ENCODE measurements at regions not wholly inside any gene's neighbourhood (a gene's known extent, or its start where the extent isn't known, plus 50 kb on each side); places are given as distances from the start of the nearest gene placed in this dataset.

DNA sequence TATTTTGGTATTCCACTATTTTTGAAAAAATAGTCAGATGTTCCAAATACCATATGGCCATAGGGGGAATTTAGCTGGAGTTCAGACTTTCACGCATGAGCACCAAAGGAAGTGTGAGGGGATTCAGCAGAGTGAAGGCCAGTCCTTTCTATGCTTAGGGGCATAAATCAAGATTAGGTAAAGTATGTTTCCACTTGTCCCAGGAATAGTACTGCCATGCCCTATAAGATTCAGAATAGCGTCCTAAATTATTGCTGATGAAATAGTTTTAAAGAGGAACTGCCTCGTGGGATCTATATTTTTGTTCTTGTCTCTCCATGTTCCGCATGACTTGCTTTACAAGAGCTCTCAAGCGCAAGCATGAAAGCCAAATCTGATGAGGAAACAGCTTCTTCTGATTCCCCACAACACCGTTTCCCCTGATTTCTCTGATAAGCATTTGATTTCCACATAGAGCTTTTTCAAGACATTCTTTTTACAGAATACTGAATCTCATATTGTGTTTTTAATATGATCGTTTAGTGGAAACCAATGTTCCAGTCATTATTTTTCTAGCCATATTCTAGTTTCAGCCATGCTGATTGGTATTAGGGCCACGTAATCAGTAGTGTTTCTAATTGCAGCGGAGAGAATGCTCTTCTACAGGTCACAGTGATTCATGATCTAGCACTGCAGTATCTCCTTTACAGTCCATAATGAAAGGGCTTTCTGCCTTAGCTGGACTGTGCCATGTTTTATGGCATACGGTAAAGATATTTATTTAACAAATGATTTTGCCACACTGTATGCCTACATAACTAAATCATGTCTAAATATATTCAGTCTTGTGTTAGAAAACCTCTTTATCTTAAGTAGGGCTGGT is 492.3 kb downstream of the CENPC start:
- POLR2A ChIA-PET, result no interaction called here
- intact Hi-C loops (cut with micrococcal nuclease), result no loop called here
- H3K27me3 Mint-ChIP-seq, result no peaks in the 10 kb centered on the region
- no peaks in the 10 kb centered on the region for H3K9me3 Mint-ChIP-seq
- no peaks in the 10 kb centered on the region for H3K4me1 Mint-ChIP-seq (ENCODE audit: low read depth)
- no peak overlapping the region for H3K27ac Mint-ChIP-seq
- CTCF ChIA-PET, result no interaction called here
- DNase-seq (no peak), ATAC-seq (no peak)
- no peaks in the 10 kb centered on the region for H3K36me3 Mint-ChIP-seq (ENCODE audit: low read depth)
- no peak overlapping the region for H3K4me3 Mint-ChIP-seq
- TF ChIP-seq, protein P1, sequence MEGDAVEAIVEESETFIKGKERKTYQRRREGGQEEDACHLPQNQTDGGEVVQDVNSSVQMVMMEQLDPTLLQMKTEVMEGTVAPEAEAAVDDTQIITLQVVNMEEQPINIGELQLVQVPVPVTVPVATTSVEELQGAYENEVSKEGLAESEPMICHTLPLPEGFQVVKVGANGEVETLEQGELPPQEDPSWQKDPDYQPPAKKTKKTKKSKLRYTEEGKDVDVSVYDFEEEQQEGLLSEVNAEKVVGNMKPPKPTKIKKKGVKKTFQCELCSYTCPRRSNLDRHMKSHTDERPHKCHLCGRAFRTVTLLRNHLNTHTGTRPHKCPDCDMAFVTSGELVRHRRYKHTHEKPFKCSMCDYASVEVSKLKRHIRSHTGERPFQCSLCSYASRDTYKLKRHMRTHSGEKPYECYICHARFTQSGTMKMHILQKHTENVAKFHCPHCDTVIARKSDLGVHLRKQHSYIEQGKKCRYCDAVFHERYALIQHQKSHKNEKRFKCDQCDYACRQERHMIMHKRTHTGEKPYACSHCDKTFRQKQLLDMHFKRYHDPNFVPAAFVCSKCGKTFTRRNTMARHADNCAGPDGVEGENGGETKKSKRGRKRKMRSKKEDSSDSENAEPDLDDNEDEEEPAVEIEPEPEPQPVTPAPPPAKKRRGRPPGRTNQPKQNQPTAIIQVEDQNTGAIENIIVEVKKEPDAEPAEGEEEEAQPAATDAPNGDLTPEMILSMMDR (IDR thresholded peaks at IDR 0.05), result no peak

DNA sequence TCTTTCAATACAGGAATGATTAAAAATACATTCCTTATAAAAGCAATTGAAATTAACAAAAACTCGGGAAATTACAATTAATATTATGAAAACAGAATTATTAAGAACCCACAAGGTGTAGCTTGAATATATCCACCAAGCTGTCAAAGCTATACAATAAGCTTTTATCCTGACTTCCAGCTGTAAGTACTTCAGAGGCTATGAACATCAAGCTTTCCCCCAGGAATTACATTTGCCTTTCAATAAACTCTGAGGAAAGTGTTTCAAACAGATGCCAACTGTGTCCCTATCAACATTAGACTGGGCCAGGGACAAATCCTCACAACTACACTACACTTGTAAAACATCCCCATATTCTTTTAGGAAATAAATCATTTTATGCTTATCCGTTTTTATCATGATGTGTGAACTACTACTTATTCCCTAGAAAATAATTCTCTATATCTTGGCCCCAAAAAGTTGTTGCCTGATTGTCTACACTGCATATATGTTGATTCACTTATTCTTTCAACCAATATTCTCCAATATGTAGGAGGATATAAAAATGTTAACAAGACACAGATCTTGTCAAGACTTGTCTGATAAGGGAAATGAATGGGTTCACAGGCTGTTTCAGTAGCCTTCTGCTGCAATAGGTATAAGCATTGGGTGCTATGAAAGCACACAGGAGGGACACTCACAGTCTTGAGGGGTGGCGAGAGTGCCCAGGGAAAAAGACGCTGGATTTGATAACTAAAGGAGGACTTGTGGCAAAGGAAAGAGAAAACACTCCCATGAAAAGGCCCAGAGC is 494.1 kb downstream of the CENPC start:
- ATAC-seq (no peak), DNase-seq (no peak)
- ChIA-PET CTCF (no interaction called here), POLR2A (no interaction called here)
- TF ChIP-seq, protein P1 (IDR thresholded peaks at IDR 0.05), result no peak
- intact Hi-C loops (cut with micrococcal nuclease), result no loop called here
- H3K4me3 Mint-ChIP-seq, result no peak overlapping the region
- H3K27me3 Mint-ChIP-seq, result no peaks in the 10 kb centered on the region
- H3K27ac Mint-ChIP-seq, result no peak overlapping the region
- no peaks in the 10 kb centered on the region for H3K9me3 Mint-ChIP-seq
- no peaks in the 10 kb centered on the region for H3K36me3 Mint-ChIP-seq (ENCODE audit: low read depth)
- H3K4me1 Mint-ChIP-seq (ENCODE audit: low read depth), result no peaks in the 10 kb centered on the region

GRCh38 chr4:67049446-67049845 is 495.9 kb downstream of the CENPC start:
- no peaks in the 10 kb centered on the region for H3K36me3 Mint-ChIP-seq (ENCODE audit: low read depth)
- DNase-seq (no peak), ATAC-seq (no peak)
- H3K27ac Mint-ChIP-seq, result no peak overlapping the region
- ChIA-PET CTCF (no interaction called here), POLR2A (no interaction called here)
- no peaks in the 10 kb centered on the region for H3K4me1 Mint-ChIP-seq (ENCODE audit: low read depth)
- TF ChIP-seq, protein P1 (IDR thresholded peaks at IDR 0.05), result no peak
- H3K27me3 Mint-ChIP-seq, result no peaks in the 10 kb centered on the region
- intact Hi-C loops (cut with micrococcal nuclease), result no loop called here
- no peak overlapping the region for H3K4me3 Mint-ChIP-seq
- H3K9me3 Mint-ChIP-seq, result no peaks in the 10 kb centered on the region

- CTCF ChIA-PET, result no interaction called here
- TF ChIP-seq, protein P1 (IDR thresholded peaks at IDR 0.05), result no peak
- DNase-seq (no peak), ATAC-seq (no peak)
- Mint-ChIP-seq H3K27me3 (no peaks in the 10 kb centered on the region), H3K4me3 (no peak overlapping the region), H3K9me3 (no peaks in the 10 kb centered on the region), H3K36me3 (ENCODE audit: low read depth) (no peaks in the 10 kb centered on the region), H3K4me1 (ENCODE audit: low read depth) (no peaks in the 10 kb centered on the region), H3K27ac (no peak overlapping the region)
- intact Hi-C loops (cut with micrococcal nuclease), result no loop called here
- POLR2A ChIA-PET, result no interaction called here
Measured at GRCh38 chr4:67048530-67048929, 496.8 kb downstream of the CENPC start.

DNA sequence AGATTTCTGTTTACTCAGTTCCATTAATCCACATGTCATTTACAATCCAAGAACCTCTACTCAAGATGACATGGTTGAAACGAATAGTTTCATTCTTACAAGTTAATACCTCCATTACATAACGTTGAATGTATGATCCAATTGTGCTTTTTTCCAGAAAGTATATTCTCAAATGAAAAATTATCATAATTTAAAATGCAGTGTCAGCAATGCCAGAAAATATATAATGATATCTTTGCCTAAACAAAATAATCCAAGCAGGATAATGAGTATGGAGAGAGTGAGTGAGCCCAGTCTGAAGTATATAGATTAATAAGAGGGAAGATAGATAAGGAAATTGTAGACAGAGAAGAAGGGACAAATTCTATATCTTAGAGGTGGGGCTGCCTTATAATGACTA is 505.0 kb downstream of the CENPC start:
- TF ChIP-seq, protein P1 (IDR thresholded peaks at IDR 0.05), result no peak
- CTCF ChIA-PET, result no interaction called here
- Mint-ChIP-seq H3K4me1 (ENCODE audit: low read depth) (no peaks in the 10 kb centered on the region), H3K9me3 (no peaks in the 10 kb centered on the region), H3K27me3 (no peaks in the 10 kb centered on the region), H3K27ac (no peak overlapping the region), H3K36me3 (ENCODE audit: low read depth) (no peaks in the 10 kb centered on the region), H3K4me3 (no peak overlapping the region)
- ATAC-seq (no peak), DNase-seq (no peak)
- POLR2A ChIA-PET, result no interaction called here
- intact Hi-C loops (cut with micrococcal nuclease), result no loop called here

All from activated CD8-positive, alpha-beta T cell treated with anti-CD3 and anti-CD28 coated beads for 36 hours (primary cell).